ENCODE measurements at regions not wholly inside any gene's neighbourhood (a gene's known extent, or its start where the extent isn't known, plus 50 kb on each side); places are given as distances from the start of the nearest gene placed in this dataset.
"Not testable (repeated sequence)": the region's sequence is repeated elsewhere in the genome, so short reads cannot be mapped to it uniquely, and the experiment has no call there.

- not testable (repeated sequence) for DNase-seq (ENCODE audit: low spot score)
Measured at GRCh38 chr9:91512235-91512634, 88.6 kb upstream of the NFIL3 start.

DNA sequence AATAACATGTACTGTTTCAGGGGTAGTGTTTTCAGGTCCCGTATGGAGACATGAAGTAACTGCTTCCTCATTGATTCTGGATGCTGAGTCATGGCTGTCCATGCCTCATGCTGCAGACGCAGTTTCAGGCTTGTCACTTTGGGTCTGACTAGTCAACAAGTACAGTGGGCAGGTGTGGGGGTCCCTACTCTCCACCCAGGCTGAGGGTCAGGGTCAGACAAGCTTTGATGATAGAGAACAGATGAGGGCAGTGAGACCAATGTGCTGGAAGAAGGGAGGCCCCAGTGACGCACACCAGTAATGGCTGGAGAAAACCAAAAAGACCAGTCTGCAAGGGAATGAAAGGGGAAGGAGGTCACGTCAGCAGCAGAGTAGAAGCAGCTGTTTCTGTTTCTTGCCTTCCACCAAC, 80.0 kb upstream of the NFIL3 start:
- DNase-seq (ENCODE audit: low spot score) = no peak

GRCh38 chr9:91502913-91503672, 79.5 kb upstream of the NFIL3 start:
- no peak for DNase-seq (ENCODE audit: low spot score)

DNA sequence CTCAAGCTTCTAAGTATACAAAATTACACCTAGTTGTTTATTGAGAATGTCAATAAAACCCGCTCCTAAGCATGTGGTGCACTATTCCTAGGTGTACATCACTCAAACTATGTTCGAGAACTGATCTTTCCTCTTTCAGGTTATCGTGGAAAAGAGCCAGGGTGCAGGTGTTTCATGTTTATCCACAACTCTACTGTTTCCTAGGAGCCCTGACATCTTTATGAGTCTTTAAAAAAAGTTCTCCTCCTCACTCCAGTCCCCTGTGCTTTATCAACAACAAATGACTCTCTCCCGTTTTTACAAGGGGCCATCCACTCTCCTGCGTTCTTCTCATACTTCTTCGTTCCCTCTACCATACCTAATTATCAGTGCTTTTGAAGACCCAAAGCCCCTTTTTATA, 78.8 kb upstream of the NFIL3 start:
- DNase-seq (ENCODE audit: low spot score) = no peak

DNA sequence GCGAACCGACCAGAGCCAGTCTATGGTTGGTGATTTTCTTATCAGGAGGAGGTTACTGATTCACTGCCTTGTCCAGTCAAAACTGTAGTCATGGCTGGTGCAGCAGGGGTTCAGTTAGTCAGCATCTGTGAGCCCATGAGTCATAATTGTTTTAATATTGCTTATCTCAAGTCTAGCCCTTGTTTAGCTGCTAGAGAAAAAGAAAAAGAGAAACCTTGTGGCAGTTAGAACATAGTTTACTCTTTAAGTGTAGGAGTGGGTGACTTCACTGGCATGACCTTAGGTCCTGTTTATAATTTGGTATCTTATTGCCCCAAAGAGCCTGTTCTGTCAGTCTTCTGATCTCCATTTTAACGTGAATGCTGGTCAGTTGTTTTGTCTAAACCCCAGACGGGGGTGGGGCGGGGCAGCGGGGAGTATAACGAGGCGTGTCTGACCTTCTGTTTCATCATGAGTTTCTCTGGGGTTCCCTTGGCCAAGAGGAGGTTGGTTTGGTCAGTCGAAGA, 76.9 kb upstream of the NFIL3 start:
- peak; percentile 76 for DNase-seq (ENCODE audit: low spot score)

DNA sequence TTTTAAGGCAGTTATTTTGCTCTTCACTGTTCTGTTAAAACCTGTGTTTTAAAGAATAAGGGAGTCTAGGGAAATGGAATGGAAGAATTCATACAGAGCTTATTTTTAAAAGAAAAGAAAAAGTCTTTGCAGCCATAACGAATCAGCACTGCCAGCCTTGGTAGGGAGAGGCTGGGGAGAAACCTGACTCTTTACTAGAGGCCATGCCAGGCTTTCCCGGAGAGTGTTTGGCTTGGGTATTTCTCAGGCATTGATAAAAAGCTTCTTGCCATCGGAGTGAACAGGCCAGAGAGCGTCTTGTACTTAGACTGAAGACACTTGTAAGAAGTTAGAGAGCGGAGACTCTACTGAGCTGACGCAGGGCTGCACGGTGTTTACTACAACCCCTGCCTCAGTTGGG, 72.7 kb upstream of the NFIL3 start:
- no peak for DNase-seq (ENCODE audit: low spot score)

DNA sequence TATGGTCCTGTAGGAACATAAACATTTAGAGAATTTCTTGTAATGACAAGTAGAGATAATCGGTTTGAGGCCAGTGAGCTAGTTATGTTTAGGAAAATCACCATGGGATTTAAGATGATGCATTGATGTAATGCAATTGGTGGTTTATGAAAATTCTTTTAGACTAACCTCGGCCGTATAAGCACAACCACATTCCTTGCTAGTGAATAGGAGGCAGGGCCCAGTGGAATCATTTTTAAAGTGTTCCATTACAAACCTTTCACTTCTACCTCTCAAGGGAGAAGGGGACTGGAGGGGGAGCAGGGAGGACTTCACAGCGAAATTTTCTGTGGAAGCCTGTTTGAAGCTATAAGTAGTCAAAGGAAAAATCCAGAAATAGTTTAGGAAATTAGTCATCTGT, 71.8 kb upstream of the NFIL3 start:
- peak; percentile 82 for DNase-seq (ENCODE audit: low spot score)

- DNase-seq (ENCODE audit: low spot score) = no peak
Measured at GRCh38 chr9:91494751-91495150, 71.1 kb upstream of the NFIL3 start.

DNA sequence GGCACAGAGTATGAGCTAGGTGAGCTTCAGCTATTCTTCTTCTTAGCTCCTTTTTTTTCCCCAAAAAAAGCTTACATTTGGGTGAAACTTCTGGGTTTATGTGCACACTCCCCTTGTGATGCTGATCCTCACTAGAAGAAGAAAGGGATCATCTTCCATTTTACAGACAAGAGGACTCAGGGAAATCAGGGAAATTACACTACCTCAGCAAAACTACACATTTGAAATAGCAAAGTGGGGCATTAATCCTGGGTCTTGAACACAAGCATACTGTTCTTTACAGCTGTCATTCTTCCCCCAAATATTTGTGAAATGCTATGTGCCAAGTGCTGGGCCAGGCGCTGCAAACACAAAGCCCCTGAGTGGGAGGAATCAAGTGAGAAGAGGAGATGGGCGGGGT, 68.6 kb upstream of the NFIL3 start:
- no peak for DNase-seq (ENCODE audit: low spot score)

DNA sequence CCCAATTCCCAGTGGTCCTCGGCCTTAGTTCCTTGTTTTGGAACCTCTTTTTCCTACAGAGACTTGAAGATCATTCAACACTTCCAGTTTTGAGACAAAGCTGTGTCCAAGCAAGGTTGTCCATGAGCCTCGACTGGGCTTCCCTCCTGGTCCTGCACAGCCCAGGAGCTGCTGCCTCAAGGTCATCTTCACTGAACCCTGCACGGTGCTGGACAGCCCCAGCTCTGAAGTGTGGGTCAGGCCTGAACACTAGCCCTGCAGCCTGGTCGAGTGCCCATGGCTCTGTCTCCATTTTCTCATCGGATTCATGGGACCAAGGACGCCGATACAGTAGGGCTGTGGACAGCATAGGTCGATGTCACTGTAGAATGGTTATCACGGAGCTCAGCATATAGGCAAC, 68.0 kb upstream of the NFIL3 start:
- no peak for DNase-seq (ENCODE audit: low spot score)

DNA sequence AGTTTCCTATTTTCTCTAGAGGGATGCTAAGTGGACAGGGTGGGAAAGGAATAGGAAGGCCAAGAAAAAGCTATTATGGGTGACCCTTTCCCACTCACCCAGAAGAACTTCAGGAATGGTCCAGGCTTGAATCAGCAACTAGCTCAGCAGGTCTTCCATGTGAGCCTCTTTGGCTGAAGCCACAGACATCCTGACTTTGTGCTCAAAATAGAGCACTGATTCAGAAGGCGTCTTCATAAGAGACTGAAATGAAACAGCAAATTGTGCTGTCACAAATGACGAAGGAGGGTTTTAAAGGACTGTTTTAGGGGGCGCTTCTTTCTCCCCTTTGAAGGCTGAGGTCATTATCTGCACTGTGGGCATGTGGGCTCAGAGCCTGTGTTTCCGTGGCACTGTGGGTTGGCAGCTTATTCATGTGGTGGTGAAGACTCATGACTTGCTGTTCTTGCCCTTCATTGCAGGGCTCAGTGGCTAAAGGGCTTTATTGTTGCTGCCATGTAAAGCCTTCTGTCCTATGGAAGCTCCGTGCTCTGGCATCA, 65.8 kb upstream of the NFIL3 start:
- DNase-seq (ENCODE audit: low spot score) = peak; percentile 60

DNA sequence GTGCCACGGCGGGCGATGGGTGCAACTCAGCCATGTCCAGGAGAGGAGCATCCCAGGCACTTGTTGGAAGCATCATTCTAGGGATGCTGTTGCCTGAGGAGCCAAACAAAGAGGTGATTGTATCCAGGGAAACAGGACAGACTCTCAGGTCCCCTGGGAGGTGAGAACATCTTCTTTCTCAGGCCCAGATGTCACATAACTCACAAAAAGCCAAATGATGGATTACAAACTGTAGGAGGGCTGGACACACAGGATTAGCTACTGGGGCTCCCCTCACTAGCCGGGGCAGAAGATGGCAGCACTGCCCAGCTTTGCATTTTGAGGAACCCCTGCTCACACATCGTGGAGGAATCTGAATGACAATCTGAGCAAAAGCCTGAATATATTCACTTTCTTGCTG, 64.7 kb upstream of the NFIL3 start:
- no peak for DNase-seq (ENCODE audit: low spot score)

- peak; percentile 61 for DNase-seq (ENCODE audit: low spot score)
Measured at GRCh38 chr9:91486699-91487497, 63.3 kb upstream of the NFIL3 start.

DNA sequence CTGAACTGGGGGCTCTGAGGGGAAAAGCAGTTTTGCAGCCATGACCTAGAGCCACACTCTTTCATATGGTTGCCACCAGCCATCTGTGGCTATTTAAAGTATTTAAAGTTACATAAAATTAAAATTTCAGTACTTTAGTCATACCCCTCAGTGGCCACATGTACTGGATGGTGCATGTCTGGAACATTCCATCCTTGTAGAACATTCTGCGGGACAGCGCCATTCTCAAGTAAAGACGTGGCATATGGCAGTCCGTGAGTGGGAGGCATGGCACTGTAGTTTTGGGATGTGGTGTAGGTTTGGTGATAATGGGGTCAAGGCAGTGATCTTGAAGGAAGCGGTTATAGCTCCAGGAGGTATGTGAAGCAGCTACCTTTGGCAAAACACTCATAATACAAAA, 61.4 kb upstream of the NFIL3 start:
- DNase-seq (ENCODE audit: low spot score) = no peak

DNA sequence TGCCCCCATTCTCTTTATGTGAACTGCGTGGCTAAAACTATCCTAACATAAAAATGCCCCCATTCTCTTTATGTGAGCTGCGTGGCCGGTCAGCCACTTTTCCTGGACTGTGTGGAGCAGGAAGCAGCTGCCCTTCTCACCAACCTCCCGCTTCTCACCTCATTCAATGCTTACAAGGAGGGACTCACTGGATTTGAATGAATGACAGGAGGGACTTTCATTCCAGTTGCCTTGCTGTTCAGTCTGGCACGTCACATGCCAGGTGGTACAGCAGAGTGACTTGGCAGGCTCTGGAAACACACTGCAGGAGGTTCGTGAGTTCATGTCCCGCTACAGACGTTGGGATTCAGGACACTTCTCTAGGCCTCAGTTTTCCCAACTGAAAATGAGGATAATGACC, 60.2 kb upstream of the NFIL3 start:
- DNase-seq (ENCODE audit: low spot score) = no peak

DNA sequence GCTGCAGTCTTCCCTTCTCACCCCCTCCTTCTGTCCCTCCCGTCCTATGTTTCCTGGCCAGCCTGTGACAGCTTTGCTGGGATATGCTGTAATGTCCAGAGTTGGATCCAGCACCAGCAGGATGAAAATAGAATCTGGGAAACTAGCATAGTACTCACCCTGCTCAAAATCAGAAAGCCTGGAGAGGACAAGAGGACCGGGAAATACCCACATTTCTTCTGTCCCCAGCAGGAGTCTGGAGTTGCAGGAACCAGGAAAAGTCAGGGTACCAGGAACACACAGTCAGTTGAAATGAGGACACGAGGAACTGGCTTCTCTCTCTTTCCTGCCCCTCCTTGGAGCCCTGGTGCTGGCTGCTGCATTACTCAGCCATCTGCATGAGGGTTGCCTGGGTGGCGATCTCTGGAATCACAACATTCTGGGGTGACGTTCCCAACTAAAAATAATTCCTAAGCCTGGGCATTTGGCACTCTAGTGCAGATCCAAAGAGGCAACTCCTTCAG, 59.6 kb upstream of the NFIL3 start:
- DNase-seq (ENCODE audit: low spot score) = peak; percentile 88

DNA sequence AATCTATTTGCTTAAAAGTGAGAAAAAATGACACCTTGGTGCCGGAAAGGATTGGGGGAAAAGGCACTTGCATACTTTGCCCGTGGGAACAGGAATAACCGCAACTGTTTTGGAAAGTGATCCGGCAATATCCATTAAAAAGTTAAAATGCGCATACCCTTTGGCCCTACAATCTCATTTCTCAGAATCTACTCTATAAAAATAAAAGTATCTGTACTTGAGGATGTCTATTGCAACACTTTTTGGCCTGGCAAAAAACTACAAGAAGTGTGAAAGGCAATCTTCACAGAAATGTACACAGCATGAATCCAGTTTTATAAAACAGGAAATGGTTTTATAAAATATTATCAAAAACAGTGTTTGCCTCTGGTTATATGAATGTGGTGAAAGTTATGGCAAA, 58.3 kb upstream of the NFIL3 start:
- DNase-seq (ENCODE audit: low spot score) = no peak

GRCh38 chr9:91477106-91477505, 53.5 kb upstream of the NFIL3 start:
- DNase-seq (ENCODE audit: low spot score) = no peak

DNA sequence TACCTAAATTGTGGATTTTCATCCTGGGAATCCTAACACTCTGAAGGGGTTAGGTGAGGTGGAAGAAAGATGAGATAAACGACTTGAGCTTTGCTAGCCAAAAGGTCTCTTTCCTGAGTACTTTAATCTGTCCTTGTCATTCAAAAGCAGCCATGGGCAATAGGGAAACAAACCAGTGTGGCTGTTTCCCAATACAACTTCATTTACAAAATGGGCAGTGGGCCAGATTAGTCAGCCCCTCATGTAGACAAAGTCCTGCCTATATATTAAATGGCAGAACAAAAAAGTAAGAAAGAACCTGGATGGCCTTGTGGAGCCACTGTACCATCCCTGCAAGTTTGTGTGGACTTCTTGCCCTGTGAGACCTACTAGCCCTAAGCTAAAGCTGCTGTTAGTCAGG, 51.0 kb upstream of the NFIL3 start:
- no peak for DNase-seq (ENCODE audit: low spot score)

Data from AG08395 (cell line).